Adrenal gland (tissue), 5 donors: ENCODE measurements at regions not wholly inside any gene's neighbourhood (a gene's known extent, or its start where the extent isn't known, plus 50 kb on each side); places are given as distances from the start of the nearest gene placed in this dataset.

Experiments used
- POLR2A ChIP-seq, 2 donors: fragments of 450-650 bp; IDR thresholded peaks; one replicate each; pipeline ENCODE4 v1.6.1; 2017; ENCODE audit warnings: antibody characterized with exemption in 2 of 2, mild to moderate bottlenecking in 2 of 2, moderate library complexity in 1 of 2
- TF ChIP-seq, protein P1 (sequence below), 6 experiments: fragments of 450-650 bp in 4 of 6; fragments of 200-600 bp in 2 of 6; sonication (generic) in 1 of 6; IDR thresholded peaks; 1 replicate in 5 of 6; 2 replicates in 1 of 6; pipeline versions ENCODE4 v1.5.1 to v1.8.0; 2016 to 2021; ENCODE audit warnings: antibody characterized with exemption in 6 of 6, mild to moderate bottlenecking in 2 of 6, moderate library complexity in 1 of 6
- donor health status: DM: no; HTN: no; CAD: no.

DNA sequence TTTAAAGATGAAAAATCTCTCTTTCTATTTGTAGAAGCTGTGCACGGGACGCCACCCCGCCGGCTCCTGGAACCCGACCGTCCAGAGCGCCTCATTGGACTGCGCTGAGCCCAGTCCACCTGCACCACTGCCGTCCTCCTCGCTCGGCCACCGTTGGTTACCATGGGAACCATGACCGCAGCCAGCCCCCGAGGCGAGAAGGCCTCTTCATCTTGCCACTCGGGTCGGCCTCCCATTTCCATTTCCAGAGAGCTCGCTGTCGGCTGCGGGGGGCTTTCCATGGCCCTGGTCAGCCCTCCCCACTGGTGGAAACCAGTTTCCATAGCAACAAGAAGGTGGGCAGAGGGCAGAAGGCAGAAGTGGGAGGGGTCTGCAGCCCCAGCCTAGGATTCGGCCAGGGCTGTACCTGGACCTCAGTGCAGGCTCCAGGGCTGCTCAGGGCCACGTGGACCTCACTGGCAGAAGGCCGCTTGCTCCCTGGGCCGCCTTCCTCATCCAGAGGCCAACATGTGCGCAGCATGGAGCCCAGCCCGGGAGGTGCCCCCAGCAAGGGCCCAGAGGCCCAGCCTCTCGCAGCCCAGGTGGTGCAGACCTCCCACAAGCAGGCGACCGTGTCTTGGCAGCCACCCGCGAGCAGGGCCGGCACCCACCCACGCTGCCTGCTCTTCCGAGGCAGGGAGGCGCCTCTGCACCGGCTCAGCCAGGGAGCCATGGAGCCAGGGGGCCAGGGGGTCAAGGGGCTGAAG is 283.5 kb upstream of the PPP2R2D start:
- TF ChIP-seq, protein P1, sequence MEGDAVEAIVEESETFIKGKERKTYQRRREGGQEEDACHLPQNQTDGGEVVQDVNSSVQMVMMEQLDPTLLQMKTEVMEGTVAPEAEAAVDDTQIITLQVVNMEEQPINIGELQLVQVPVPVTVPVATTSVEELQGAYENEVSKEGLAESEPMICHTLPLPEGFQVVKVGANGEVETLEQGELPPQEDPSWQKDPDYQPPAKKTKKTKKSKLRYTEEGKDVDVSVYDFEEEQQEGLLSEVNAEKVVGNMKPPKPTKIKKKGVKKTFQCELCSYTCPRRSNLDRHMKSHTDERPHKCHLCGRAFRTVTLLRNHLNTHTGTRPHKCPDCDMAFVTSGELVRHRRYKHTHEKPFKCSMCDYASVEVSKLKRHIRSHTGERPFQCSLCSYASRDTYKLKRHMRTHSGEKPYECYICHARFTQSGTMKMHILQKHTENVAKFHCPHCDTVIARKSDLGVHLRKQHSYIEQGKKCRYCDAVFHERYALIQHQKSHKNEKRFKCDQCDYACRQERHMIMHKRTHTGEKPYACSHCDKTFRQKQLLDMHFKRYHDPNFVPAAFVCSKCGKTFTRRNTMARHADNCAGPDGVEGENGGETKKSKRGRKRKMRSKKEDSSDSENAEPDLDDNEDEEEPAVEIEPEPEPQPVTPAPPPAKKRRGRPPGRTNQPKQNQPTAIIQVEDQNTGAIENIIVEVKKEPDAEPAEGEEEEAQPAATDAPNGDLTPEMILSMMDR (IDR thresholded peaks at IDR 0.05) = no peak
- TF ChIP-seq POLR2A (IDR thresholded peaks at IDR 0.05) = no peak
